ENCODE measurements at regions not wholly inside any gene's neighbourhood (a gene's known extent, or its start where the extent isn't known, plus 50 kb on each side); places are given as distances from the start of the nearest gene placed in this dataset.

DNA sequence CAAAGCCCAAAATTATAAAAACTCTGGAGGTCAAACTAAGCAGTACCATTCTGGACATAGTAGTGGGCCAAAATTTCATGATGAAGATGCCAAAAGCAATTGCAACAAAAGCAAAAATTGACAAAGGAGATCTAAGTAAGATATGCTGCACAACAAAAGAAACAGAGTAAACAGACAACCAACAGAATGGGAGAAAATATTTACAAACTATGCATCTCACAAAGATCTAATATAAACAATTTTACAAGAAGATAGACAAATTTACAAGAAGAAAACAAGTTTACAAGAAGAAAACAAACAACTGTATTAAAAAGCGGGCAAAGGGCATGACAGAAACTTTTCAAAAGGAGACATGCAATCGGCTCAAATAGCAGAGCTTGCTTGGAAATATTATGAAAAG is 396.9 kb downstream of the CDH9 start:
- Histone ChIP-seq H3K9me3 (peaks cover 0 to 21% (median 0%) of the 10 kb centered on the region in 12 donors), H3K4me3 (no peak overlapping the region), H3K4me1 (no peaks in the 10 kb centered on the region), H3K27ac (no peak overlapping the region), H3K27me3 (no peaks in the 10 kb centered on the region), H3K36me3 (no peaks in the 10 kb centered on the region)
- no peak for DNase-seq
- ATAC-seq = no peak
- 71 to 77% (median 74%) methylated on average over 2 of the region's 2 CpGs for WGBS, 4 donors
- intact Hi-C loops (cut with DNase I) = no loop called here
- TF ChIP-seq CTCF (IDR thresholded peaks at IDR 0.05) = no peak
- TF ChIP-seq POLR2A (IDR thresholded peaks at IDR 0.05) = no peak

DNA sequence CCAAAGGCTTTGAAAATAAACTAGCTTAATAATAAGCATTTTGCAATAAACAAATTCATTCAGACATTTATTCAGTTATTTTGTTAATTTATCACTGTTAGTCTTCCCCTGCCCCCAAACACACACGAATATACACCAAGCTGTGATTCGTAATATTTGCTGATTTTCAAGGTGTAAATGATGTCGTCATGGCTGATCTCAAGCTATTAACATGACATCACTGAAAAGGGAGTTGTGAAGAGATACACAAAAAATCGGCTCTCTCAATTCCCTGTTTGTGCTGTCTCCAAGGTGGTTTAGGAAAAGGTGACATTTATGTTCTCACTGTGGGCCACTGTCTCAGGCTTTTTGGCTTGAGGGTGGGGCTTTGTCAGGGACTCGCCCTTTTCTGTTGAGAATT is 413.3 kb downstream of the CDH9 start:
- intact Hi-C loops (cut with DNase I) = no loop called here
- DNase-seq = no peak
- no peak overlapping the region for H3K4me3 ChIP-seq

GRCh38 chr5:26622947-26623346 is 415.4 kb downstream of the CDH9 start:
- no peaks in the 10 kb centered on the region for H3K4me1 ChIP-seq
- TF ChIP-seq POLR2A (IDR thresholded peaks at IDR 0.05) (no peak), CTCF (IDR thresholded peaks at IDR 0.05) (no peak)
- ATAC-seq = no peak
- H3K9me3 ChIP-seq = peaks cover 0 to 5% (median 0%) of the 10 kb centered on the region in 12 donors
- H3K27me3 ChIP-seq = no peaks in the 10 kb centered on the region
- no peak overlapping the region for H3K27ac ChIP-seq
- intact Hi-C loops (cut with DNase I) = no loop called here
- no peaks in the 10 kb centered on the region for H3K36me3 ChIP-seq
- WGBS, 4 donors = 61 to 66% (median 66%) methylated on average over 3 of the region's 3 CpGs
- no peak for DNase-seq
- H3K4me3 ChIP-seq = no peak overlapping the region

More for the DNA sequence above, 413.3 kb downstream of the CDH9 start:
- Histone ChIP-seq H3K9me3 (peaks cover 0 to 4% (median 0%) of the 10 kb centered on the region in 12 donors), H3K36me3 (no peaks in the 10 kb centered on the region), H3K27ac (no peak overlapping the region), H3K27me3 (no peaks in the 10 kb centered on the region), H3K4me1 (no peaks in the 10 kb centered on the region)
- ATAC-seq = no peak
- no peak for TF ChIP-seq CTCF (IDR thresholded peaks at IDR 0.05)
- WGBS, 4 donors = 55 to 64% (median 61%) methylated on average over 5 of the region's 5 CpGs

GRCh38 chr5:26610577-26610976 is 427.8 kb downstream of the CDH9 start:
- no peak for ATAC-seq
- no peaks in the 10 kb centered on the region for H3K27me3 ChIP-seq
- H3K4me1 ChIP-seq = no peaks in the 10 kb centered on the region
- H3K9me3 ChIP-seq = peaks cover 0 to 13% (median 0%) of the 10 kb centered on the region in 12 donors
- no peak overlapping the region for H3K4me3 ChIP-seq
- DNase-seq = no peak
- TF ChIP-seq CTCF (IDR thresholded peaks at IDR 0.05) = no peak
- TF ChIP-seq POLR2A (IDR thresholded peaks at IDR 0.05) = no peak
- intact Hi-C loops (cut with DNase I) = no loop called here
- 61 to 87% (median 72%) methylated on average over 1 of the region's 1 CpG for WGBS, 4 donors
- no peak overlapping the region for H3K27ac ChIP-seq
- no peaks in the 10 kb centered on the region for H3K36me3 ChIP-seq

All from heart left ventricle (tissue), 16 donors.